GM19035 (cell line): ENCODE measurements at regions not wholly inside any gene's neighbourhood (a gene's known extent, or its start where the extent isn't known, plus 50 kb on each side); places are given as distances from the start of the nearest gene placed in this dataset.

Experiments
- ATAC-seq: cut with Tn5 transposase; IDR thresholded peaks from one replicate; pipeline ENCODE4 v1.9.1; 2021; ENCODE audit not compliant: unreplicated experiment

- no peak for ATAC-seq
Observed at GRCh38 chr1:60753036-60753900, 329.1 kb upstream of the NFIA start.

- ATAC-seq: no peak
Observed at GRCh38 chr1:60751306-60751705, 331.1 kb upstream of the NFIA start.

GRCh38 chr1:60747353-60747752, 335.0 kb upstream of the NFIA start:
- no peak for ATAC-seq

GRCh38 chr1:60746278-60746791, 336.0 kb upstream of the NFIA start:
- no peak for ATAC-seq

GRCh38 chr1:60745484-60745883, 336.9 kb upstream of the NFIA start:
- ATAC-seq: no peak

- no peak for ATAC-seq
Observed at GRCh38 chr1:60742339-60742738, 340.0 kb upstream of the NFIA start.

GRCh38 chr1:60740154-60740553, 342.2 kb upstream of the NFIA start:
- no peak for ATAC-seq

GRCh38 chr1:60739729-60740128, 342.6 kb upstream of the NFIA start:
- no peak for ATAC-seq

- no peak for ATAC-seq
Observed at GRCh38 chr1:60732977-60733401, 349.4 kb upstream of the NFIA start.

GRCh38 chr1:60731321-60731720, 351.0 kb upstream of the NFIA start:
- no peak for ATAC-seq

GRCh38 chr1:60727552-60727951, 354.8 kb upstream of the NFIA start:
- no peak for ATAC-seq

GRCh38 chr1:60716472-60716871, 365.9 kb upstream of the NFIA start:
- no peak for ATAC-seq

- no peak for ATAC-seq
Observed at GRCh38 chr1:60715970-60716369, 366.4 kb upstream of the NFIA start.

GRCh38 chr1:60709426-60709825, 372.9 kb upstream of the NFIA start:
- ATAC-seq: no peak

- ATAC-seq: no peak
Observed at GRCh38 chr1:60705026-60705425, 377.3 kb upstream of the NFIA start.

- ATAC-seq: no peak
Observed at GRCh38 chr1:60703155-60703554, 379.2 kb upstream of the NFIA start.

GRCh38 chr1:60699325-60699724, 383.0 kb upstream of the NFIA start:
- ATAC-seq: no peak

- ATAC-seq: no peak
Observed at GRCh38 chr1:60697204-60697994, 385.0 kb upstream of the NFIA start.

GRCh38 chr1:60696512-60696911, 385.8 kb upstream of the NFIA start:
- no peak for ATAC-seq

GRCh38 chr1:60695716-60696171, 386.6 kb upstream of the NFIA start:
- ATAC-seq: no peak

- ATAC-seq: no peak
Observed at GRCh38 chr1:60694980-60695379, 387.4 kb upstream of the NFIA start.

GRCh38 chr1:60692031-60692430, 390.3 kb upstream of the NFIA start:
- ATAC-seq: no peak
